Liver (tissue), 8 donors: ENCODE measurements at regions not wholly inside any gene's neighbourhood (a gene's known extent, or its start where the extent isn't known, plus 50 kb on each side); places are given as distances from the start of the nearest gene placed in this dataset.

Source experiments
- DNase-seq: peaks from one replicate; pipeline ENCODE4 v3.0.0-alpha.2; 2017; ENCODE audit warnings: low spot score
- H3K27ac ChIP-seq, 2 donors: one replicate each; pipeline ENCODE4 v1.7.0; 2013; ENCODE audit warnings: inconsistent platforms in 2 of 2, low read length in 2 of 2, control low read depth in 1 of 2, low read depth in 1 of 2, mild to moderate bottlenecking in 1 of 2
- H3K27me3 ChIP-seq, 4 donors: one replicate each; pipeline versions ENCODE4 v1.6.1 to v1.7.0; 2013; ENCODE audit warnings: low read length in 3 of 4, inconsistent platforms in 1 of 4, mild to moderate bottlenecking in 1 of 4, moderate library complexity in 1 of 4; ENCODE audit not compliant: control insufficient read depth in 4 of 4, insufficient read depth in 4 of 4
- H3K36me3 ChIP-seq, 4 donors: one replicate each; pipeline versions ENCODE4 v1.6.1 to v1.7.0; 2013; ENCODE audit warnings: low read length in 3 of 4, mild to moderate bottlenecking in 3 of 4, low read depth in 1 of 4, moderate library complexity in 1 of 4; ENCODE audit not compliant: control insufficient read depth in 4 of 4, insufficient read depth in 3 of 4
- H3K4me1 ChIP-seq, 4 donors: one replicate each; pipeline versions ENCODE4 v1.6.1 to v1.7.0; 2013; ENCODE audit warnings: low read length in 3 of 4, mild to moderate bottlenecking in 3 of 4, moderate library complexity in 1 of 4; ENCODE audit not compliant: control insufficient read depth in 4 of 4, insufficient read depth in 4 of 4
- H3K4me3 ChIP-seq, 3 donors: one replicate each; pipeline versions ENCODE4 v1.6.1 to v1.7.0; 2013; ENCODE audit warnings: low read length in 3 of 3, control low read depth in 1 of 3, low read depth in 1 of 3, mild to moderate bottlenecking in 1 of 3
- H3K9ac ChIP-seq, 2 donors: one replicate each; pipeline ENCODE4 v1.7.0; 2013; ENCODE audit warnings: low read length in 2 of 2, mild to moderate bottlenecking in 2 of 2, moderate library complexity in 2 of 2, control low read depth in 1 of 2, low read depth in 1 of 2
- H3K9me3 ChIP-seq, 4 donors: one replicate each; pipeline versions ENCODE4 v1.6.1 to v1.7.0; 2013; ENCODE audit warnings: low read length in 3 of 4; ENCODE audit not compliant: control insufficient read depth in 4 of 4
- ATF3 ChIP-seq: IDR thresholded peaks from 2 replicates; pipeline ENCODE4 v1.6.1; 2016; ENCODE audit warnings: antibody characterized with exemption
- CTCF ChIP-seq: fragments of 150-350 bp; IDR thresholded peaks from 2 replicates; pipeline ENCODE4 v1.5.1; 2017; ENCODE audit warnings: improper control_type of control experiment, low read depth, low read length; ENCODE audit not compliant: missing input control
- EGR1 ChIP-seq, 2 donors: IDR thresholded peaks; 2 replicates each; pipeline ENCODE4 v1.6.1; 2016 to 2018; ENCODE audit warnings: antibody characterized with exemption in 2 of 2, low read depth in 2 of 2
- FOXA1 ChIP-seq: IDR thresholded peaks from 2 replicates; pipeline ENCODE4 v1.6.1; 2016; ENCODE audit warnings: antibody characterized with exemption
- FOXA2 ChIP-seq: IDR thresholded peaks from 2 replicates; pipeline ENCODE4 v1.6.1; 2016; ENCODE audit warnings: antibody characterized with exemption
- GABPA ChIP-seq, 2 donors: IDR thresholded peaks in 1 of 2; conservative IDR thresholded peaks in 1 of 2; 2 replicates each; pipeline ENCODE4 v1.6.1; 2016; ENCODE audit warnings: antibody characterized with exemption in 2 of 2, mild to moderate bottlenecking in 1 of 2, moderate library complexity in 1 of 2
- HNF4A ChIP-seq, 2 donors: conservative IDR thresholded peaks; 2 replicates each; pipeline ENCODE4 v1.6.1; 2016; ENCODE audit warnings: antibody characterized with exemption in 2 of 2, mild to moderate bottlenecking in 2 of 2
- HNF4G ChIP-seq: IDR thresholded peaks from 2 replicates; pipeline ENCODE4 v1.6.1; 2016; ENCODE audit warnings: antibody characterized with exemption
- JUND ChIP-seq, 2 donors: IDR thresholded peaks; 2 replicates each; pipeline ENCODE4 v1.6.1; 2016; ENCODE audit warnings: antibody characterized with exemption in 2 of 2
- MAX ChIP-seq: IDR thresholded peaks from 2 replicates; pipeline ENCODE4 v1.6.1; 2016; ENCODE audit warnings: antibody characterized with exemption
- NR2F2 ChIP-seq: IDR thresholded peaks from 2 replicates; pipeline ENCODE4 v1.6.1; 2016; ENCODE audit warnings: antibody characterized with exemption
- RAD21 ChIP-seq, 2 donors: IDR thresholded peaks; 2 replicates each; pipeline ENCODE4 v1.6.1; 2016; ENCODE audit warnings: antibody characterized with exemption in 2 of 2, mild to moderate bottlenecking in 2 of 2
- REST ChIP-seq: IDR thresholded peaks from 2 replicates; pipeline ENCODE4 v1.6.1; 2016; ENCODE audit warnings: antibody characterized with exemption, mild to moderate bottlenecking
- SP1 ChIP-seq: IDR thresholded peaks from 2 replicates; pipeline ENCODE4 v1.6.1; 2018; ENCODE audit warnings: antibody characterized with exemption, mild to moderate bottlenecking
- TAF1 ChIP-seq: conservative IDR thresholded peaks from 2 replicates; pipeline ENCODE4 v1.6.1; 2016; ENCODE audit warnings: antibody characterized with exemption, mild to moderate bottlenecking
- YY1 ChIP-seq: IDR thresholded peaks from 2 replicates; pipeline ENCODE4 v1.6.1; 2016; ENCODE audit warnings: antibody characterized with exemption, mild to moderate bottlenecking
- ZBTB33 ChIP-seq: IDR thresholded peaks from 2 replicates; pipeline ENCODE4 v1.6.1; 2016; ENCODE audit warnings: antibody characterized with exemption
- WGBS: extraction: QIAGEN DNeasy Blood & Tissue Kit; methylation state at CpG from one replicate; pipeline ENCODE4 v1.1.7; 2013; 5-methylcytosine and 5-hydroxymethylcytosine counted together
- donor health status: healthy.
- donor health status: healthy.
- donor health status: healthy.
- donor health status: healthy.
- donor health status: healthy.

GRCh38 chr16:65837464-65837863 lies 529.0 kb upstream of the CDH5 start:
- Histone ChIP-seq H3K4me3 (no peak overlapping the region), H3K9ac (no peak overlapping the region), H3K36me3 (no peaks in the 10 kb centered on the region), H3K4me1 (no peaks in the 10 kb centered on the region), H3K27ac (no peak overlapping the region), H3K9me3 (no peaks in the 10 kb centered on the region), H3K27me3 (no peaks in the 10 kb centered on the region)
- no peak for DNase-seq
- whole genome bisulfite sequencing: 83% methylated on average over 3 of the region's 3 CpGs
- TF ChIP-seq HNF4G (no peak), TAF1 (no peak), HNF4A (conservative IDR thresholded peaks at IDR 0.05) (no peak), CTCF (no peak), EGR1 (IDR thresholded peaks at IDR 0.05; ENCODE audit: low read depth in 2 of 2) (no peak), REST (no peak), SP1 (no peak), ATF3 (no peak), FOXA2 (no peak), GABPA (IDR thresholded peaks at IDR 0.05 in 1 of 2, conservative IDR thresholded peaks at IDR 0.05 in 1 of 2) (no peak), ZBTB33 (no peak), RAD21 (IDR thresholded peaks at IDR 0.05) (no peak), NR2F2 (no peak), YY1 (no peak), FOXA1 (no peak), MAX (no peak), JUND (IDR thresholded peaks at IDR 0.05) (no peak)

GRCh38 chr16:65834688-65835087 lies 531.8 kb upstream of the CDH5 start:
- no peak for DNase-seq
- TF ChIP-seq YY1 (no peak), ZBTB33 (no peak), HNF4G (no peak), ATF3 (no peak), NR2F2 (no peak), RAD21 (IDR thresholded peaks at IDR 0.05) (no peak), GABPA (IDR thresholded peaks at IDR 0.05 in 1 of 2, conservative IDR thresholded peaks at IDR 0.05 in 1 of 2) (no peak), SP1 (no peak), JUND (IDR thresholded peaks at IDR 0.05) (no peak), MAX (no peak), FOXA2 (no peak), FOXA1 (no peak), REST (no peak), HNF4A (conservative IDR thresholded peaks at IDR 0.05) (no peak), EGR1 (IDR thresholded peaks at IDR 0.05; ENCODE audit: low read depth in 2 of 2) (no peak)
- no peaks in the 10 kb centered on the region for H3K27me3 ChIP-seq
- H3K9me3 ChIP-seq: no peaks in the 10 kb centered on the region
- H3K9ac ChIP-seq: no peak overlapping the region
- H3K27ac ChIP-seq: no peak overlapping the region
- H3K36me3 ChIP-seq: no peaks in the 10 kb centered on the region
- no peak overlapping the region for H3K4me3 ChIP-seq
- no peaks in the 10 kb centered on the region for H3K4me1 ChIP-seq
